Left ventricle myocardium superior (tissue), 1 donor: ENCODE measurements at regions not wholly inside any gene's neighbourhood (a gene's known extent, or its start where the extent isn't known, plus 50 kb on each side); places are given as distances from the start of the nearest gene placed in this dataset.

Source experiments
- ATAC-seq: fragments of 200-7000 bp; cut with Tn5 transposase; one replicate; pipeline ENCODE4 v1.9.1; 2020; ENCODE audit warnings: mild to moderate bottlenecking, moderate library complexity
- DNase-seq: peaks from one replicate; pipeline ENCODE4 v3.0.0-alpha.2; 2020
- intact Hi-C: fragments of 100-400 bp; cut with micrococcal nuclease; formaldehyde crosslinking; loops from one replicate; pipeline ENCODE4 v1.11.0; 2022
- donor health status: DM: no; HTN: yes; CAD: no; lungs with severe emphysema.

GRCh38 chr2:8270699-8271098 is 411.2 kb upstream of the ID2 start:
- no peak for DNase-seq
- no peak for ATAC-seq
- intact Hi-C loops, result no loop called here

- ATAC-seq (no peak), DNase-seq (no peak)
- intact Hi-C loops, result no loop called here
Observed at GRCh38 chr2:8271461-8271860, 410.4 kb upstream of the ID2 start.

- DNase-seq (no peak), ATAC-seq (no peak)
- intact Hi-C loops, result no loop called here
Observed at GRCh38 chr2:8276026-8276425, 405.8 kb upstream of the ID2 start.

- intact Hi-C loops, result no loop called here
- DNase-seq, result no peak
- no peak for ATAC-seq
Observed at GRCh38 chr2:8277921-8278571, 403.8 kb upstream of the ID2 start.

- ATAC-seq, result no peak
- no peak for DNase-seq
- intact Hi-C loops, result no loop called here
Observed at GRCh38 chr2:8278709-8279354, 403.0 kb upstream of the ID2 start.

GRCh38 chr2:8279506-8279905 is 402.4 kb upstream of the ID2 start:
- ATAC-seq (no peak), DNase-seq (no peak)
- intact Hi-C loops, result no loop called here

- no peak for DNase-seq
- intact Hi-C loops, result no loop called here
- ATAC-seq, result no peak
Observed at GRCh38 chr2:8281234-8281633, 400.6 kb upstream of the ID2 start.

GRCh38 chr2:8281950-8282857 is 399.7 kb upstream of the ID2 start:
- ATAC-seq, result peak; percentile 32
- intact Hi-C loops, result no loop called here
- no peak for DNase-seq

GRCh38 chr2:8282858-8283252 is 399.0 kb upstream of the ID2 start:
- no peak for DNase-seq
- intact Hi-C loops, result no loop called here
- no peak for ATAC-seq

GRCh38 chr2:8285081-8285480 is 396.8 kb upstream of the ID2 start:
- no peak for DNase-seq
- intact Hi-C loops, result no loop called here
- ATAC-seq, result peak; percentile 50

GRCh38 chr2:8285898-8286297 is 396.0 kb upstream of the ID2 start:
- ATAC-seq (peak; percentile 78), DNase-seq (no peak)
- intact Hi-C loops, result no loop called here

- ATAC-seq (no peak), DNase-seq (no peak)
- intact Hi-C loops, result no loop called here
Observed at GRCh38 chr2:8288206-8288605, 393.6 kb upstream of the ID2 start.

- intact Hi-C loops, result no loop called here
- ATAC-seq (no peak), DNase-seq (no peak)
Observed at GRCh38 chr2:8289111-8289510, 392.7 kb upstream of the ID2 start.

GRCh38 chr2:8290771-8291352 is 391.0 kb upstream of the ID2 start:
- intact Hi-C loops, result no loop called here
- ATAC-seq, result no peak
- DNase-seq, result no peak

- intact Hi-C loops, result no loop called here
- DNase-seq (no peak), ATAC-seq (no peak)
Observed at GRCh38 chr2:8296306-8296705, 385.6 kb upstream of the ID2 start.

GRCh38 chr2:8297376-8298231 is 384.3 kb upstream of the ID2 start:
- DNase-seq (no peak), ATAC-seq (no peak)
- intact Hi-C loops, result no loop called here

GRCh38 chr2:8298783-8299182 is 383.1 kb upstream of the ID2 start:
- ATAC-seq, result peak; percentile 59
- DNase-seq, result no peak
- intact Hi-C loops, result no loop called here

GRCh38 chr2:8300216-8300615 is 381.6 kb upstream of the ID2 start:
- no peak for ATAC-seq
- DNase-seq, result no peak
- intact Hi-C loops, result no loop called here

- no peak for ATAC-seq
- intact Hi-C loops, result no loop called here
- no peak for DNase-seq
Observed at GRCh38 chr2:8300905-8301304, 381.0 kb upstream of the ID2 start.
